HepG2 (cell line): ENCODE measurements at regions not wholly inside any gene's neighbourhood (a gene's known extent, or its start where the extent isn't known, plus 50 kb on each side); places are given as distances from the start of the nearest gene placed in this dataset.

Experiments used
- ATAC-seq: fragments of 200-7000 bp; cut with Tn5 transposase; 3 replicates; pipeline ENCODE4 v1.9.1; 2020; ENCODE audit warnings: mild to moderate bottlenecking, moderate library complexity
- BruUV-seq: library from RNA; stranded (reverse); fragments of 400-500 nt; replicated peaks from 2 replicates; lab custom pipeline; 2021; lab: Mats Ljungman, UMichigan
- CTCF ChIA-PET: fragments of 300-600 bp; formaldehyde crosslinking; extraction: SDS; loops from one replicate; lab custom pipeline; 2021; ENCODE audit warnings: low total read pairs, inconsistent platforms, low intra/inter-chr PET ratio; lab: Yijun Ruan, JAX
- POLR2A ChIA-PET: fragments of 350-600 bp; sonication (Branson Sonifier 250); formaldehyde crosslinking; loops from one replicate; lab custom pipeline; 2020; ENCODE audit warnings: antibody characterized with exemption, inconsistent platforms; lab: Yijun Ruan, JAX
- DNase-seq: peaks from one replicate; pipeline ENCODE4 v3.0.0-alpha.2; 2015; ENCODE audit warnings: low spot score
- FAIRE-seq: peaks from 3 replicates; lab custom pipeline; 2011; peaks lifted over from hg19 to GRCh38; lab: Jason Lieb, UNC
- H2AFZ ChIP-seq: one replicate; pipeline ENCODE4 v1.6.1; 2011; ENCODE audit warnings: low read length, inconsistent platforms
- H3K27ac ChIP-seq: fragments of 300-600 bp; 3 replicates; pipeline ENCODE4 v1.8.0; 2011; ENCODE audit warnings: mixed run types, mild to moderate bottlenecking, mixed read lengths, low read length, inconsistent platforms; ENCODE audit not compliant: insufficient read depth; ENCODE audit errors: extremely low read length
- H3K27me3 ChIP-seq, 2 experiments: fragments of 200-600 bp in 1 of 2; 2 replicates in 1 of 2; 3 replicates in 1 of 2; pipeline versions ENCODE4 v1.6.0 to v1.8.0; 2011; ENCODE audit warnings: low read length in 2 of 2, mild to moderate bottlenecking in 2 of 2, moderate library complexity in 2 of 2, inconsistent platforms in 1 of 2; ENCODE audit not compliant: insufficient read depth in 2 of 2, control insufficient read depth in 1 of 2
- H3K36me3 ChIP-seq, 2 experiments: fragments of 200-600 bp in 1 of 2; replicated peaks in 1 of 2; 2 replicates in 1 of 2; 3 replicates in 1 of 2; pipeline versions ENCODE4 v1.5.1 to v1.8.0; 2011; ENCODE audit warnings: low read length in 2 of 2, inconsistent platforms in 1 of 2; ENCODE audit not compliant: insufficient read depth in 2 of 2, control insufficient read depth in 1 of 2
- H3K4me1 ChIP-seq: 2 replicates; pipeline ENCODE4 v1.5.1; 2012; ENCODE audit warnings: low read length, inconsistent platforms; ENCODE audit not compliant: insufficient read depth
- H3K4me2 ChIP-seq: 2 replicates; pipeline ENCODE4 v1.6.0; 2011; ENCODE audit warnings: low read depth, low read length, inconsistent platforms
- H3K4me3 ChIP-seq, 3 experiments: fragments of 200-600 bp in 1 of 3; sonication (generic), shearing (Covaris generic) in 1 of 3; replicated peaks in 1 of 3; 2 replicates each; pipeline ENCODE4 v1.5.1; 2011 to 2016; ENCODE audit warnings: low read length in 3 of 3, inconsistent platforms in 2 of 3, low read depth in 2 of 3, mild to moderate bottlenecking in 2 of 3, control low read depth in 1 of 3, mixed read lengths in 1 of 3; ENCODE audit not compliant: insufficient read depth in 1 of 3
- H3K79me2 ChIP-seq: one replicate; pipeline ENCODE4 v1.6.1; 2011; ENCODE audit warnings: low read length, inconsistent platforms; ENCODE audit not compliant: insufficient read depth
- H3K9ac ChIP-seq: 2 replicates; pipeline ENCODE4 v1.6.0; 2011; ENCODE audit warnings: mild to moderate bottlenecking, low read depth, low read length, inconsistent platforms; ENCODE audit not compliant: insufficient read depth
- H3K9me3 ChIP-seq: 2 replicates; pipeline ENCODE4 v1.5.1; 2012; ENCODE audit warnings: mild to moderate bottlenecking, low read length
- H4K20me1 ChIP-seq: 2 replicates; pipeline ENCODE4 v1.6.0; 2011; ENCODE audit warnings: inconsistent platforms, mild to moderate bottlenecking, low read length, moderate library complexity; ENCODE audit not compliant: insufficient read depth
- ATF7 ChIP-seq, 2 experiments: fragments of 450-650 bp in 1 of 2; sonication (generic) in 1 of 2; formaldehyde crosslinking in 1 of 2; IDR thresholded peaks; 2 replicates each; pipeline versions ENCODE4 v1.4.0 to v1.6.1; 2016 to 2020; ENCODE audit warnings: antibody characterized with exemption in 1 of 2, mild to moderate bottlenecking in 1 of 2, missing genetic modification reagents in 1 of 2
- CAMTA2 ChIP-seq: sonication (generic); formaldehyde crosslinking; IDR thresholded peaks from 2 replicates; pipeline ENCODE4 v1.4.0; 2020; ENCODE audit warnings: mild to moderate bottlenecking, missing genetic modification reagents, borderline replicate concordance
- ETV5 ChIP-seq: IDR thresholded peaks from 2 replicates; pipeline ENCODE4 v1.6.1; 2018; ENCODE audit warnings: missing biosample characterization, missing genetic modification reagents, inconsistent platforms, borderline replicate concordance
- GABPA ChIP-seq, 2 experiments: IDR thresholded peaks; 2 replicates each; pipeline ENCODE4 v1.6.1; 2011 to 2016; ENCODE audit warnings: low read depth in 2 of 2, low read length in 1 of 2, missing biosample characterization in 1 of 2, missing genetic modification characterization in 1 of 2
- MAFF ChIP-seq: IDR thresholded peaks from 2 replicates; pipeline ENCODE4 v1.6.1; 2011; ENCODE audit warnings: low read depth, low read length, improper control_type of control experiment
- MIER3 ChIP-seq: IDR thresholded peaks from 2 replicates; pipeline ENCODE4 v1.6.1; 2016; ENCODE audit warnings: missing compliant biosample characterization, borderline replicate concordance
- ZNF136 ChIP-seq: sonication (generic); formaldehyde crosslinking; IDR thresholded peaks from 2 replicates; pipeline ENCODE4 v1.8.1; 2022; ENCODE audit warnings: low read depth, mild to moderate bottlenecking, moderate library complexity, missing genetic modification reagents
- ZNF615 ChIP-seq: sonication (generic); formaldehyde crosslinking; IDR thresholded peaks from 2 replicates; pipeline ENCODE4 v1.5.0; 2020; ENCODE audit warnings: mild to moderate bottlenecking, missing genetic modification reagents, borderline replicate concordance
- WGBS: methylation state at CpG from one replicate; pipeline ENCODE4 v1.1.6; 2017; ENCODE audit warnings: low lambda C conversion rate; 5-methylcytosine and 5-hydroxymethylcytosine counted together
- in situ Hi-C: cut with HindIII; loops from 2 replicates; pipeline ENCODE4 v1.10.0; 2017; ENCODE audit warnings: low pct_unique_long_range_greater_than_20kb; ENCODE audit not compliant: extremely low pct_ligation_motif_present
- intact Hi-C: fragments of 100-400 bp; cut with micrococcal nuclease; formaldehyde crosslinking; loops from one replicate; pipeline ENCODE4 v1.10.0; 2022; ENCODE audit not compliant: unreplicated experiment
- TF ChIP-seq, protein P1 (sequence below): fragments of 450-650 bp; IDR thresholded peaks from 2 replicates; pipeline ENCODE4 v1.6.1; 2017

DNA sequence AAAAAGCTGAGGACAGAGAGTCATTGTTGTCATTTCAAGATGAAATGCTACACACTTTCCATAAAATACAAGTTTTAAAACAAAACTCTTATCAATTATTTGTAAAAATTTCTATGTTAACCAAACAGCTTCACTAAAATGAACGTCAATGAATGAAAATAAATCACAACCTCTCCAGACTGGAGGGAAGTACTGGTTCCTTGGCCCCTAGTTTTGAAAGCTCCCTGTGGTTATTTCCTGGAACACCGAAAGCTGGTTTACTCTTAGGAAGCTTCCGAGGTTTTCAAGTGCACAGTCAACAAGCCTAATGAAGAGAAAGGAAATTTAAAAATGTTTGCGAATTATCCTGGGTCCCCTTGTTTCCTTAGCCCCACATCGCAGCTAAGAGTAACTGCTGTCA is 191.1 kb upstream of the TTC29 start:
- no peak overlapping the region for H3K27ac ChIP-seq
- H3K9me3 ChIP-seq: no peaks in the 10 kb centered on the region
- no peaks in the 10 kb centered on the region for H4K20me1 ChIP-seq
- CTCF ChIA-PET: no interaction called here
- H3K4me2 ChIP-seq: no peak overlapping the region
- H3K4me3 ChIP-seq: no peak overlapping the region
- FAIRE-seq (no peak), DNase-seq (no peak), ATAC-seq (no peak)
- POLR2A ChIA-PET: no interaction called here
- no TSS peak for BruUV-seq
- no peak overlapping the region for H3K9ac ChIP-seq
- no peaks in the 10 kb centered on the region for H3K36me3 ChIP-seq
- intact Hi-C loops: no loop called here
- no peak overlapping the region for H2AFZ ChIP-seq
- 41% methylated on average over 5 of the region's 5 CpGs for WGBS
- in situ Hi-C loops: no loop called here
- H3K4me1 ChIP-seq: no peaks in the 10 kb centered on the region
- no peaks in the 10 kb centered on the region for H3K27me3 ChIP-seq
- H3K79me2 ChIP-seq: no peaks in the 10 kb centered on the region
- no peak for TF ChIP-seq ZNF136 (CRISPR knock-in tag)
- TF ChIP-seq MAFF: no peak
- TF ChIP-seq, protein P1, sequence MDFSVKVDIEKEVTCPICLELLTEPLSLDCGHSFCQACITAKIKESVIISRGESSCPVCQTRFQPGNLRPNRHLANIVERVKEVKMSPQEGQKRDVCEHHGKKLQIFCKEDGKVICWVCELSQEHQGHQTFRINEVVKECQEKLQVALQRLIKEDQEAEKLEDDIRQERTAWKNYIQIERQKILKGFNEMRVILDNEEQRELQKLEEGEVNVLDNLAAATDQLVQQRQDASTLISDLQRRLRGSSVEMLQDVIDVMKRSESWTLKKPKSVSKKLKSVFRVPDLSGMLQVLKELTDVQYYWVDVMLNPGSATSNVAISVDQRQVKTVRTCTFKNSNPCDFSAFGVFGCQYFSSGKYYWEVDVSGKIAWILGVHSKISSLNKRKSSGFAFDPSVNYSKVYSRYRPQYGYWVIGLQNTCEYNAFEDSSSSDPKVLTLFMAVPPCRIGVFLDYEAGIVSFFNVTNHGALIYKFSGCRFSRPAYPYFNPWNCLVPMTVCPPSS: no peak
- TF ChIP-seq CAMTA2 (CRISPR knock-in tag): no peak

DNA sequence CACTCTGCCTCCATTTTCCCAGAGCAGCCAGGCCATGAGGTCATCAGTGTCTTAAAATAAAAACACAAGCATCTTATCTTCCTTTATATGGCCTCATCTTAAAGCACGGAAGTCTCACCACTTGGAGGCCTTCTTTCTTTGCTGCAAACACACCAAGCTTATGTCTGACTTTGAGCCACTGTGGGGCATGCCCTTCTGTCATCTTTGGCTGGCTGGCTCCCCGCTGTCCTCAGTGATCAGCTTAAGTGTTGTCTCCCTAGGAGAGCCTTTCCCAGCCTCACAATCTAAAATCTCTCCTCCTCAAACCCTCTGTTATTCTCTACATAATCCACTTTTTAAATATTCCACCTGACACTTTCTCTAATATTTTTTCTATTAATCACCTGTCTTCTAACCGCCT is 191.6 kb upstream of the TTC29 start:
- Histone ChIP-seq H3K9ac (no peak overlapping the region), H3K27me3 (no peaks in the 10 kb centered on the region), H3K4me1 (no peaks in the 10 kb centered on the region), H3K9me3 (no peaks in the 10 kb centered on the region), H2AFZ (no peak overlapping the region), H4K20me1 (no peaks in the 10 kb centered on the region), H3K27ac (no peak overlapping the region), H3K4me2 (no peak overlapping the region), H3K4me3 (no peak overlapping the region), H3K36me3 (no peaks in the 10 kb centered on the region)
- WGBS: 26% methylated on average over 3 of the region's 3 CpGs
- no TSS peak for BruUV-seq
- CTCF ChIA-PET: no interaction called here
- ATAC-seq (no peak), FAIRE-seq (no peak)
- in situ Hi-C loops (no loop called here), intact Hi-C loops (no loop called here)
- POLR2A ChIA-PET: no interaction called here
- no peak for TF ChIP-seq ETV5 (CRISPR knock-in tag)
- no peak for TF ChIP-seq ZNF615 (CRISPR knock-in tag)
- peak; percentile 4; the same call in 1 of the 2 replicates for TF ChIP-seq ATF7 (IDR thresholded peaks at IDR 0.05)
- TF ChIP-seq ATF7 (CRISPR knock-in tag; IDR thresholded peaks at IDR 0.05): no peak
- no peak for TF ChIP-seq MIER3 (CRISPR knock-in tag)
- no peak for TF ChIP-seq GABPA (IDR thresholded peaks at IDR 0.05; ENCODE audit: low read depth, low read length)
- no peak for TF ChIP-seq GABPA (CRISPR knock-in tag; IDR thresholded peaks at IDR 0.05; ENCODE audit: low read depth)
- TF ChIP-seq, all 625 proteins: peak for 1
- H3K79me2 ChIP-seq: no peaks in the 10 kb centered on the region
- DNase-seq: no peak
